NCI-H146 treated with DMSO at 0.1 percent for 48 hours (cell line): ENCODE measurements at regions not wholly inside any gene's neighbourhood (a gene's known extent, or its start where the extent isn't known, plus 50 kb on each side); places are given as distances from the start of the nearest gene placed in this dataset.
"Not testable (repeated sequence)": the region's sequence is repeated elsewhere in the genome, so short reads cannot be mapped to it uniquely, and the experiment has no call there.

Experiments used
- DNase-seq: peaks from one replicate; lab custom pipeline; 2025; ENCODE audit not compliant: unreplicated experiment; lab: John Stamatoyannopoulos, UW

GRCh38 chr18:8499810-8500675 lies 109.2 kb upstream of the RAB12 start:
- DNase-seq = peak; percentile 91

DNA sequence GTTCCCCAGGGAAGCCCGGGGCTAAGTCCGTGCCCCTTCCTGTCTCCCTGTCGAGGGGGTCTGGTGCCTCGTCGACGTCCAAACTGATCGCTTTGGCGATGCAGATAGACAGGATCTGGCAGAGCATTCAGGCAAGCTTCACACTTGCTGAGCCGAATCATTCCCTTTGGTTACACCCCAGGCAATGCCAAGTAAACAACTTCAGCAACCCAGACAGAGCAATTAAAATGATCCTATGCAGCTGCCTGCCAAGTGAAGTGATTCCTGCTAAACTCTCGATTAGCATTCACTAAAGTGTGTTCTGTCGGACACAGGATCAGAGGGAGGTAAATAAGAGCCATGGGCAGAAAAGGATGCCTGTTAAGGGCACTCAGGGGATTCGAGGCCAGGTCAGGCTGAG lies 108.2 kb upstream of the RAB12 start:
- peak; percentile 55 for DNase-seq

- no peak for DNase-seq
Measured at GRCh38 chr18:8503248-8503647, 106.0 kb upstream of the RAB12 start.

GRCh38 chr18:8504424-8504823 lies 104.8 kb upstream of the RAB12 start:
- no peak for DNase-seq

- no peak for DNase-seq
Measured at GRCh38 chr18:8504880-8505435, 104.3 kb upstream of the RAB12 start.

DNA sequence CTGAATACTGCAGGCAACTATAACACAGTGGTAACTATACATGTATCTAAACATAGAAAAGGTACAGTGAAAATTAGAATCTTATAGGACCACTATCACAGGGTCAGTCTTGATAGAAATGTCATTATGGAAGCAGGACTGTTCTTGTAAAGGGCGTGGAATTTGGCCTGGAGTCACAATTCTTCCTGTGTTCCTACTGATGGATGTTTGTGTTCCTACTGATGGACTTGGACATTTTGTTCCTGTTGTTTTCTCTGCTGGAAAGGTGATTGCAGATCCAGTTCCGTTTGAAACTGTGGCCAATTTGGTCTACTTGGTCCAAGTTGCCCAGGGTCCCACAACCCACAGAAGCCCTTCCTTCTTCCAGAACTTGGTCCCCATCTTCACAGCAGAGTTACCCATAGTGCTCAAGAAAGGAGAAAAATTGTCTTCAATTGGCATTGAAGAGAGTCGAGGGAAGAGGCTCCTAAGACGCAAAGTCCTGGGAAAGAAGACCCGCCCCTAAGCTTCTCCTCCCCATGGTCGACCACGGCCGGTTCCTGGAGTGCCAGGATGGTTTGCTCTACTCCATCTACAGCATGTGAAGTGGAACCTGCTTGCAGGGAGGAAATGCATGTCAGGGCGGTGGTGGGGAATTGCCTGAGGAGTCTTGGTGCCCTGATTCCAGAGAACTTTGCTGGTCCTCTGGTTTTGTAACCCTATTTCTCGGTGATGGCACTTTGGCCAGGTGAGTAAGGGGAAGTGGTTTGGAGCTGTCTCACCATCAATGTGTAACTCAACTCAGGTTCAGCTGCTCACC lies 102.8 kb upstream of the RAB12 start:
- DNase-seq = no peak

GRCh38 chr18:8507361-8507760 lies 101.9 kb upstream of the RAB12 start:
- DNase-seq = peak; percentile 15

- DNase-seq = no peak
Measured at GRCh38 chr18:8507915-8508705, 101.1 kb upstream of the RAB12 start.

- DNase-seq = no peak
Measured at GRCh38 chr18:8513249-8513648, 96.0 kb upstream of the RAB12 start.

DNA sequence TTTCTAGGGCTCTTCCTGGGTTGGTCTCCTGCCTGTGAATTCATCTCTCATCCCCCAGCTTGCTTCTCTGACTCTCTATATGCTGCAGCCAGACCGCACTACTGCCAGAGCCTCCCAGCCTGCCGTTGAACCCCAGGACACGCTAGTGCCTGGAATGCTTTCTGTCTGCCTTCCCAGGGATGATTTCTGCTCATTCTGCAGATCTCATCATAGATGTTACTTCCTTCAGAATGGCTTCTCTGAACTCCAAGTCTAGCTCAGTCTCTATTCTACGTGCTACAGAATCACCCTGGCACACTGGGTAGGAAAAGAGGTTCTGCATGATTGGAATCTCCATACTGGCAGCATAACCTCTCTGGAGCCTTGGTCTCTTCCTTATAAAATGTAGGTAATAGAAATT lies 94.8 kb upstream of the RAB12 start:
- DNase-seq = no peak

DNA sequence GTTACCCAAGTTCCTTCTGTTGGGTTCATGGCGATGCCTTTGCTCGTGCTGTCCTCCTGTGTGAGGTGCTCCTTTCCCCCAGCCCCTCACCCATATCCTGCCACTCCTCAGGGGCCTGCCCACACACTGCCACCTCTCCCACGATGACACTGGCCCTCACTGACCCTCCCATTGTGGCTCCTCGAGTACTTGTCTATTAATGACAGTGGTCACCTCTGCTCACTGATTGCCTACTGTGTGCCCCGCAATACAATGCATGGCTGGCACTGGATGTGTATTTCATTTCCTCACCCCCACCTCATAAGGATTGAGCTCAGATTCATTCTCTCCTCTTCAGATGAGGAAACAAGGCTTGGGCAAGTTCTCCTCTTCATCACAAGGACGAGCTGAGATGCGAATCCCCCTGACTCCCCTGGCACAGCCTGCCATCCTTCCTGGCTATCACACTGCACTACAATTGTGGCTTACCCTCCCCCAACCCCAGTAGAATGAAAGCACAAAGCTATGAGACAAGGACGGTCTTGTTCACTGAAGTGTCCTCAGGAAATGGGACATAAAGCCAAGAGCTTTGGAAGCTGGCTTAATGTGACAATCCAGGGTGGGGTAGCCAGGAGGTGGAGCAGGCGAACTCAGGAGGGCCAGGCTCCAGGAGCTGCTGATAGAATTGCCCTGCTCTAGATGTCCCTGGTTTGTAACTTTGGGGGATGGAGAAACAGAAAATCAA lies 93.9 kb upstream of the RAB12 start:
- no peak for DNase-seq

DNA sequence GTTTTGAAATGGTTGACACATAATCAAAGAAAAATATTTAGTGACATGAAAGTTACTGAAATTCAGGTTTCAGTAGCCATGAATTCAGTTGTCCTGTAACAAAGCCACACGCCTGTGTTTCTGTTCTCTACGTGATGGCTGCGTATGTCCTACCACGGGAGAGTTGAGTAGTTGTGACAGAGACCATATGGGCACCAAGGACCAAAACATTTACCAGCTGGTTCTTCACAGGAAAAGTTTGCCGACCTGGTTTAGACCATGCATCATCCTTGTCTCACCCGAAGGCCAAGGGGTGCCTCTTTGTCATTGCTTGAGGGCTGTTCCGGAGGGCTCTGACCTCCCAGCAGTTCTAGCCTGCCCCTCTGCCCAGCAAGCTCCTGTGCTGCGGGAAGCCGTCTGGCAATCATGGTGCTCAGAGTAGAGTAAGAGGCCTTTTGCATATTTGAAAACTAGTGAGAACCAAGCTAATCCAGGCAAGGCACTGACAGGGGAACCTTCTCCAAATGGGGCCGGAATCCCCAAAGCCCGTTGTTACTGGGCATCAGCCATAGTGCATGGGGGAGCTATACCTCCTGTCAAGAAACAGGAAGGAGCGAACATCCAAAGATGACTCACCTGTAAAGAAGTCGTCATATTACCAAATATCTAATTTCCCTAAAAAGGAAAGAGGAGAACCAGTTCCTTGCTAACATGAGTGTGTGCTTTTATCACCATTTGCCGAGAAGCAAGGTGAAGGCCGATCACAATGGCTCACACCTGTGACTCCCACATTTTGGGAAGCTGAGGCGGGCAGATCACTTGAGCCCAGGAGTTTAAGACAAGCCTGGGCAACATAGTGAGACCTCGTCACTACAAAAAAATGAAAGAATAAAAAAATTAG lies 92.6 kb upstream of the RAB12 start:
- no peak for DNase-seq

DNA sequence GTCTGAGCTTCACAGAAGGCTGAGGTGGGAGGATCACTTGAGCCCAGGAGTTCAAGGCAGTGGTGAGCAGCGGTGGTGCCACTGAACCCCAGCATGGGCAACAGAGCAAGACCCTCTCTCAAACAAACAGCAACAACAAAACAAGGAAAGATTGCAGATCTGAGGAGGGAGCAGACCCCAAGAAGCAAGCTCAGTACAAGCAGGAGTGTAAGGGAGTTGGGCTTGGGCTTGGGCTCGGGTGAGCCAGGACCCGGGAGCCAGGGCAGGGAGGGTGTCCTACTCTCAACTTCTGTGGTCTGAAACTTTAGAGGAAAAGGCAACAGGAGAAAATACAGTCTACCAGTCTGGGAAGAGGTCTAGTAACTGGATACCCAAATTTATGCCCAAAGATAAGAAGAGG lies 92.0 kb upstream of the RAB12 start:
- DNase-seq = no peak

GRCh38 chr18:8519102-8519501 lies 90.1 kb upstream of the RAB12 start:
- DNase-seq = no peak

- no peak for DNase-seq
Measured at GRCh38 chr18:8520266-8520665, 89.0 kb upstream of the RAB12 start.

GRCh38 chr18:8522756-8523155 lies 86.5 kb upstream of the RAB12 start:
- DNase-seq = no peak

GRCh38 chr18:8525692-8526091 lies 83.5 kb upstream of the RAB12 start:
- DNase-seq = no peak

- no peak for DNase-seq
Measured at GRCh38 chr18:8526332-8526731, 82.9 kb upstream of the RAB12 start.

- no peak for DNase-seq
Measured at GRCh38 chr18:8529609-8530008, 79.6 kb upstream of the RAB12 start.

DNA sequence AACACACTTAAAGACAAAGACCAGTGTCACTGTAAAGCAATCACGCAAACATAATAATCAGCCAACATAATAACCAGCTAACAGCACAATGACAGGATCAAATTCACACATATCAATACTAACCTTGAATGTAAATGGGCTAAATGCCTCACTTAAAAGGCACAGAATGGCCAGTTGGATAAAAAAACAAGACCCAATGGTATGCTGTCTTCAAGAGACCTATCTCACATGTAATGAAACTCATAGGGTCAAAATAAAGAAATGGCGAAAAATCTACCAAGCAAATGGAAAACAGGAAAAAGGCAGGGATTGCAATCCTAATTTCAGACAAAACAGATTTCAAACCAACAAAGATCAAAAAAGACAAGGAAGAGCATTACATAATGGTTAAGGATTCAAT lies 78.2 kb upstream of the RAB12 start:
- not testable (repeated sequence) for DNase-seq
